Cardiac septum (tissue), 1 donor: ENCODE measurements at regions not wholly inside any gene's neighbourhood (a gene's known extent, or its start where the extent isn't known, plus 50 kb on each side); places are given as distances from the start of the nearest gene placed in this dataset.
"Not testable (repeated sequence)": the region's sequence is repeated elsewhere in the genome, so short reads cannot be mapped to it uniquely, and the experiment has no call there.

ENCODE experiments used
- DNase-seq: peaks from one replicate; pipeline ENCODE4 v3.0.0-alpha.2; 2020; ENCODE audit warnings: low spot score
- intact Hi-C: fragments of 100-400 bp; cut with DNase I; formaldehyde crosslinking; loops from one replicate; pipeline ENCODE4 v1.14.0; 2022
- donor health status: DM: no; HTN: no; CAD: no.

GRCh38 chr14:105713160-105713559, 186.8 kb downstream of the TMEM121 start:
- DNase-seq, intact Hi-C loops: not testable (repeated sequence)

GRCh38 chr14:105713836-105714235, 187.5 kb downstream of the TMEM121 start:
- intact Hi-C loops, DNase-seq: not testable (repeated sequence)

- intact Hi-C loops, DNase-seq: not testable (repeated sequence)
Measured at GRCh38 chr14:105718787-105719186, 192.4 kb downstream of the TMEM121 start.

GRCh38 chr14:105720106-105720505, 193.7 kb downstream of the TMEM121 start:
- DNase-seq: peak; percentile 5
- intact Hi-C loops: not testable (repeated sequence)

- DNase-seq: peak; percentile 39
- intact Hi-C loops: not testable (repeated sequence)
Measured at GRCh38 chr14:105720852-105721601, 194.6 kb downstream of the TMEM121 start.

GRCh38 chr14:105721602-105721970, 195.2 kb downstream of the TMEM121 start:
- intact Hi-C loops: not testable (repeated sequence)
- DNase-seq: peak; percentile 58

- DNase-seq: peak; percentile 43
Measured at GRCh38 chr14:105721996-105722709, 195.8 kb downstream of the TMEM121 start.

GRCh38 chr14:105723271-105723670, 196.9 kb downstream of the TMEM121 start:
- intact Hi-C loops: not testable (repeated sequence)
- DNase-seq: peak; percentile 1

More at GRCh38 chr14:105721996-105722709, 195.8 kb downstream of the TMEM121 start:
- intact Hi-C loops: not testable (repeated sequence)

- intact Hi-C loops, DNase-seq: not testable (repeated sequence)
Measured at GRCh38 chr14:105723776-105724175, 197.4 kb downstream of the TMEM121 start.

GRCh38 chr14:105729825-105730368, 203.5 kb downstream of the TMEM121 start:
- intact Hi-C loops: not testable (repeated sequence)
- peak; percentile 26 for DNase-seq

- DNase-seq, intact Hi-C loops: not testable (repeated sequence)
Measured at GRCh38 chr14:105730731-105731130, 204.3 kb downstream of the TMEM121 start.

- intact Hi-C loops: not testable (repeated sequence)
Measured at GRCh38 chr14:105731221-105731985, 205.0 kb downstream of the TMEM121 start.

GRCh38 chr14:105733081-105734065, 207.0 kb downstream of the TMEM121 start:
- no peak for DNase-seq
- intact Hi-C loops: no loop called here

More at GRCh38 chr14:105731221-105731985, 205.0 kb downstream of the TMEM121 start:
- not testable (repeated sequence) for DNase-seq

GRCh38 chr14:105734241-105734640, 207.9 kb downstream of the TMEM121 start:
- DNase-seq, intact Hi-C loops: not testable (repeated sequence)

- DNase-seq, intact Hi-C loops: not testable (repeated sequence)
Measured at GRCh38 chr14:105736331-105736730, 209.9 kb downstream of the TMEM121 start.

- no peak for DNase-seq
- intact Hi-C loops: no loop called here
Measured at GRCh38 chr14:105737504-105738246, 211.3 kb downstream of the TMEM121 start.

- no peak for DNase-seq
- intact Hi-C loops: no loop called here
Measured at GRCh38 chr14:105738638-105739037, 212.3 kb downstream of the TMEM121 start.
